K562 (cell line): ENCODE measurements at regions not wholly inside any gene's neighbourhood (a gene's known extent, or its start where the extent isn't known, plus 50 kb on each side); places are given as distances from the start of the nearest gene placed in this dataset.

ENCODE experiments used
- CTBP1 ChIP-seq: fragments of 450-650 bp; IDR thresholded peaks from 2 replicates; pipeline ENCODE4 v1.6.1; 2016; ENCODE audit warnings: borderline replicate concordance
- CTCF ChIP-seq, 3 experiments: IDR thresholded peaks in 2 of 3; conservative IDR thresholded peaks in 1 of 3; 2 replicates each; pipeline ENCODE4 v1.5.1; 2011 to 2012; ENCODE audit warnings: low read length in 3 of 3, mild to moderate bottlenecking in 3 of 3, control low read depth in 2 of 3, improper control_type of control experiment in 1 of 3, inconsistent platforms in 1 of 3, low read depth in 1 of 3, mixed read lengths in 1 of 3, moderate library complexity in 1 of 3; ENCODE audit not compliant: insufficient read depth in 2 of 3
- EP300 ChIP-seq: IDR thresholded peaks from 2 replicates; pipeline ENCODE4 v1.6.1; 2012; ENCODE audit warnings: low read length, improper control_type of control experiment
- JUND ChIP-seq, 2 experiments: IDR thresholded peaks; 2 replicates in 1 of 2; 3 replicates in 1 of 2; pipeline ENCODE4 v1.6.1; 2011; ENCODE audit warnings: borderline replicate concordance in 2 of 2, low read depth in 2 of 2, low read length in 2 of 2, improper control_type of control experiment in 1 of 2, missing biosample characterization in 1 of 2, missing genetic modification characterization in 1 of 2, missing genetic modification reagents in 1 of 2
- PHF8 ChIP-seq: fragments of 200-600 bp; sonication (generic); IDR thresholded peaks from 2 replicates; pipeline ENCODE4 v1.6.1; 2012; ENCODE audit warnings: mixed run types, mild to moderate bottlenecking, inconsistent platforms, low read length, moderate library complexity, borderline replicate concordance
- POLR2A ChIP-seq: fragments of 450-650 bp; conservative IDR thresholded peaks from 2 replicates; pipeline ENCODE4 v1.6.1; 2016
- SP1 ChIP-seq: sonication (generic); formaldehyde crosslinking; IDR thresholded peaks from 2 replicates; pipeline ENCODE4 v1.8.1; 2022; ENCODE audit warnings: mild to moderate bottlenecking, missing genetic modification reagents
- TBP ChIP-seq: optimal IDR thresholded peaks from 2 replicates; pipeline ENCODE3; 2011; ENCODE audit warnings: low read depth, low read length, improper control_type of control experiment
- TGIF2 ChIP-seq: sonication (generic); formaldehyde crosslinking; IDR thresholded peaks from 2 replicates; pipeline ENCODE4 v1.8.1; 2022; ENCODE audit warnings: mild to moderate bottlenecking, missing genetic modification reagents, moderate library complexity
- ZBTB43 ChIP-seq: sonication (generic); formaldehyde crosslinking; IDR thresholded peaks from 2 replicates; pipeline ENCODE4 v1.8.0; 2023; ENCODE audit warnings: mild to moderate bottlenecking, missing genetic modification reagents
- TF ChIP-seq, protein P1 (sequence below): sonication (generic); formaldehyde crosslinking; IDR thresholded peaks from 2 replicates; pipeline ENCODE4 v1.8.1; 2023; ENCODE audit warnings: mild to moderate bottlenecking, missing genetic modification reagents
- TF ChIP-seq, protein P2 (sequence below): sonication (generic); formaldehyde crosslinking; IDR thresholded peaks from 2 replicates; pipeline ENCODE4 v1.5.0; 2020; ENCODE audit warnings: missing genetic modification reagents
- TF ChIP-seq, protein P3 (sequence below): sonication (generic); formaldehyde crosslinking; IDR thresholded peaks from 2 replicates; pipeline ENCODE4 v1.8.0; 2022; ENCODE audit warnings: missing genetic modification reagents, mild to moderate bottlenecking, borderline replicate concordance

- TF ChIP-seq POLR2A (no peak), CTBP1 (no peak), EP300 (no peak), PHF8 (no peak), CTCF (IDR thresholded peaks at IDR 0.05 in 2 of 3, conservative IDR thresholded peaks at IDR 0.05 in 1 of 3; ENCODE audit: insufficient read depth in 2 of 3, low read depth in 1 of 3, low read length in 3 of 3) (no peak), SP1 (no peak), TGIF2 (no peak), ZBTB43 (CRISPR knock-in tag) (no peak), TBP (no peak), JUND (IDR thresholded peaks at IDR 0.05; ENCODE audit: borderline replicate concordance, low read depth, low read length) (no peak), JUND (tag; IDR thresholded peaks at IDR 0.05; ENCODE audit: borderline replicate concordance, low read depth, low read length) (no peak)
- TF ChIP-seq, protein P1, sequence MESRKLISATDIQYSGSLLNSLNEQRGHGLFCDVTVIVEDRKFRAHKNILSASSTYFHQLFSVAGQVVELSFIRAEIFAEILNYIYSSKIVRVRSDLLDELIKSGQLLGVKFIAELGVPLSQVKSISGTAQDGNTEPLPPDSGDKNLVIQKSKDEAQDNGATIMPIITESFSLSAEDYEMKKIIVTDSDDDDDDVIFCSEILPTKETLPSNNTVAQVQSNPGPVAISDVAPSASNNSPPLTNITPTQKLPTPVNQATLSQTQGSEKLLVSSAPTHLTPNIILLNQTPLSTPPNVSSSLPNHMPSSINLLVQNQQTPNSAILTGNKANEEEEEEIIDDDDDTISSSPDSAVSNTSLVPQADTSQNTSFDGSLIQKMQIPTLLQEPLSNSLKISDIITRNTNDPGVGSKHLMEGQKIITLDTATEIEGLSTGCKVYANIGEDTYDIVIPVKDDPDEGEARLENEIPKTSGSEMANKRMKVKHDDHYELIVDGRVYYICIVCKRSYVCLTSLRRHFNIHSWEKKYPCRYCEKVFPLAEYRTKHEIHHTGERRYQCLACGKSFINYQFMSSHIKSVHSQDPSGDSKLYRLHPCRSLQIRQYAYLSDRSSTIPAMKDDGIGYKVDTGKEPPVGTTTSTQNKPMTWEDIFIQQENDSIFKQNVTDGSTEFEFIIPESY (CRISPR knock-in tag) = no peak
- TF ChIP-seq, protein P2, sequence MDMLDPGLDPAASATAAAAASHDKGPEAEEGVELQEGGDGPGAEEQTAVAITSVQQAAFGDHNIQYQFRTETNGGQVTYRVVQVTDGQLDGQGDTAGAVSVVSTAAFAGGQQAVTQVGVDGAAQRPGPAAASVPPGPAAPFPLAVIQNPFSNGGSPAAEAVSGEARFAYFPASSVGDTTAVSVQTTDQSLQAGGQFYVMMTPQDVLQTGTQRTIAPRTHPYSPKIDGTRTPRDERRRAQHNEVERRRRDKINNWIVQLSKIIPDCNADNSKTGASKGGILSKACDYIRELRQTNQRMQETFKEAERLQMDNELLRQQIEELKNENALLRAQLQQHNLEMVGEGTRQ (CRISPR knock-in tag) = no peak
- TF ChIP-seq, protein P3, sequence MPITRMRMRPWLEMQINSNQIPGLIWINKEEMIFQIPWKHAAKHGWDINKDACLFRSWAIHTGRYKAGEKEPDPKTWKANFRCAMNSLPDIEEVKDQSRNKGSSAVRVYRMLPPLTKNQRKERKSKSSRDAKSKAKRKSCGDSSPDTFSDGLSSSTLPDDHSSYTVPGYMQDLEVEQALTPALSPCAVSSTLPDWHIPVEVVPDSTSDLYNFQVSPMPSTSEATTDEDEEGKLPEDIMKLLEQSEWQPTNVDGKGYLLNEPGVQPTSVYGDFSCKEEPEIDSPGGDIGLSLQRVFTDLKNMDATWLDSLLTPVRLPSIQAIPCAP (CRISPR knock-in tag) = no peak
Measured at GRCh38 chr3:107250221-107250620, 127.0 kb upstream of the CCDC54 start.
